ENCODE measurements at regions not wholly inside any gene's neighbourhood (a gene's known extent, or its start where the extent isn't known, plus 50 kb on each side); places are given as distances from the start of the nearest gene placed in this dataset.

DNA sequence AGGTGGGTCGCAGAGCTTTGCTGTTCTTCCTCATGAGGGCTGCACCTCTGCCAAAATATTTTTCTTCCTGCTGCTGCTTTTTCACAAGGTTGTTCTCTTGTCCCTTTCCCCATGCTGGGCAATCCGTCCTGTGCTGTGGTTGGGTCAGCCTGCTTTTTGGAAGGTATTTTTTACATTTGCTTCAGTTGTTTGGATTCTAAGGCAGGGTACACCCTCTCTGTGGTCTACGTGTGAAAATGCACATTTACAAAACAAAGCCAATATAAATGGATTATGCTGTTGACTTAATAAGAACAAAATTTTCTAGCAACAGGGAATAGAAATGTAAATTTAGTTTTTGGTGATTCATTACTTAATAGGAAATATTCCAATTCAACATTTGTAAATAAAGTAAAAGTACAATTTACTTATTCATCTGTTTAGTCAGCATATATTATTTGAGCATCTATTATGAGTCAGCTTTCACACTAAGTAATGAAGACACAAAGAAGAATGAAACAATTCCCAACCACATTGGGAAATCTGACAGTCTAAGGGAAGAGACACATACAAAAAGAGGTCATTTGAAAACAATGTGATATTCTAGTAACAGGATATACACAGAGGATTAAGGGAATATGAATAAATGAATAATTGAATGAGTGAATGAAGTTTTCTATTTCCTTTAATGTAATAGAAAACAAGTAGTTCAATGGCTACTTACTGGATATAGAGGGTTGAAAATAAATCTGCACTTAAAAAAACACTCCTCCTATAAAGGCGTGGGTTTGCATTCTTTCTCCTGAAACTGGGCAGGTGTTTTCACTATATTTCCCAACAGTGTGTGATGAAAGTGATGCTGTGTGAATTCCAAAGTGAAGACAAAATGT, 94.6 kb upstream of the PRICKLE1 start:
- no peak for DNase-seq (ENCODE audit: low read depth, low spot score)

DNA sequence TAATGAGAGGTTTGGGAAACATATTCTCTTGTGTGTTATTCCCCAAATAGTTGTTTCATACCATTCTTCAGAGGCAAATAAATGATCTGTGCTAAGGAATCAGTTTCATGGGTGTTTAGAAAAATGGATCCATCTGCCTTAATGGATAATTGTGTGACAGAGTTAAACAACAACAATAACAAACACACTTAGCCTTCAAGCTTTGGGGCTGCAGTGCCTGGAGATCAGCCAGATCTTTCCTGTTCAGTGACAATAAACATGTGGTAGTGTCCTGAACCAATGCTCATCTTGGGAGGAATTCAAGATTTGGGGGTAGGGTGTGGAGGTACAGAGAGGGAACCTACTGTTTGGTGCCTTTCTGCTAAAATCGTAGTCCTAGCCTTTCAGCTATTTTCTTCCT, 93.7 kb upstream of the PRICKLE1 start:
- no peak for DNase-seq (ENCODE audit: low read depth, low spot score)

DNA sequence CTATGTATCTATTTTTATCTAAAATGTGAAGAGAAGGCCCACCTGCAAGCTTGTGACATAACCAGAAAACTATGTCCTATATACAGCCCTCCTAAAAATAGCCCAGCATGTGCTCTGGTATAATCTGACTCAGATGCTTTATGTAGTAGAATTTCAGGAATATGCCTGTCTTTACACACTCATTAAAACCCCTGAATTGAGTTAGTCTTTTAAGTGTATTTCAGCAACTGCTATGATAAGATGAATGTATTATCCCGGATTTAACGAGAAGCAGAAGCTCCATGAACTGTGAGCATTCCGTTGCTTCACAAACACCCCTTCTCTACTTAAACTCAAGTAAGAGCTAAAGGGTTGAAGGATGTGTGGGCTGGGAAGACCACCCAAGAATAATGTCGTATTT, 89.9 kb upstream of the PRICKLE1 start:
- DNase-seq (ENCODE audit: low read depth, low spot score): no peak

DNA sequence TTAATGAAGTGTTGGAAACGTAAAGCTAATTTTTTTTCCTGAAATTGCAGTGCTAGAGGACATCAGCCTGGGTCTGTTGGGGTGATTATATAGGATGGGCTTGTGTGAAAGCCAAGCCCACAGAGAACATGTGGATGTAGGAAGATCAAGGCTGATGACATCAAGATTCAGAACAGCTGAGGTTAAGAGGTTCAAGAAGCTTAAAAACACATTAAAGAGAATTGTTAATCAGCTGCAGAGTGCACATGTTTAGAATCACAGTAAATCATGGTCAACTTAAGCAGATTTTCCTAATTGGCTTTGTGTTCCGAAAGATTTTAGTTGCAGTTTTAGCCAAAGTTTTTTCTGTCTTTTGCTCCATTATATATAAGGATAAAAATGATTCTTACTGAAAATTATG, 87.9 kb upstream of the PRICKLE1 start:
- DNase-seq (ENCODE audit: low read depth, low spot score): no peak

DNA sequence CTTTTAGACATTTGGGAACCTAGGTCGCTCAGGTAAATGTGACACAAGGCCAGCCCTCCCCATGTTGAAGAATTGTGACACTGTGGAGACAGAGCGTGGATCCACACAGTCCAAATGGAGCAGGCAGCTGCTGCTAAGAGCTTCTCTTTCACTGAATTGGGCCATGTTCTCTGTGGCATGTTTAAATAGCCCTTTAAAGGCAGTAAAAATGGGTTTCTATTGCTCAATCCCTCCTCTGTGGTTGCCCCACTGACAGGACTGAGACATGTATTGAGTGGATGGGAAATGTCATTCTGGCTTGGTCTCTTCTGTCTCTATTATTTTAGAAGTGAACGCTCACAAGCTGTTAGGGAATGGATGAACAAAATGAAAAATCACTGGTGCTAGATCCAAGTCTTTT, 84.0 kb upstream of the PRICKLE1 start:
- DNase-seq (ENCODE audit: low read depth, low spot score): no peak

DNA sequence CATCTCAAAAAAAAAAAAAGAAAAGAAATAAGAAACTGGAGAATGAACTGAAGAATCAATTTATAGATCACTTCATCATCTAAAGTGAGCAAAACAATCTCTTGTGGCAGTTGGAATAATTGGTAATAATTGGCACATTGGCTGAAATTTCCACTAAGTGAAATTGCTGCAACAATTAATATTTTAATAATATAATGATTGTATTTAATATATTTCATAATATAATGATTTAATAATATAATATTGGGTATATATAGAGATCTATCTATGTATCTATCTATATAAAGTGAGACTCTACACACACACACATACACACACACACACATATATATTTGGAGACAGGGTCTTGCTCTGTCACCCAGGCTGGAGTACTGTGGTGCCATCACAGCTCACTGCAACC, 81.2 kb upstream of the PRICKLE1 start:
- no peak for DNase-seq (ENCODE audit: low read depth, low spot score)

DNA sequence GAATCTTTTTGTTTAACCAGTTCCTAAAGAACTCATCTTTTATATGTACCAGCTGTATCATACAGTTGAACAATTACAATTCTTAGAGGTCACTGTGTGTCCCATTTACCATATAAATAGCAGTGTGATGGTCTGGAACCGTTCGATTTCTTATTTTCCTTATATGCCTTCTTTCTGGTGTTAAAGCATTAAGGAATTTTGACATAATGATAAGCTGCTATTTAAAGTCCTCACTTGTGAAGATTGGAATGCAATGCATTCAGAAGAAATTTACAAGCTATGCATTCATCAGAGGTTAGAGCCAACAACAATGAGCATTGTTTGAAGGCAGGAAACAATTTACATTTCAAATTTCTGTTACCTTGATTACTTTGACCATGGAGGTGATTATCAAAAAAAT, 80.0 kb upstream of the PRICKLE1 start:
- no peak for DNase-seq (ENCODE audit: low read depth, low spot score)

DNA sequence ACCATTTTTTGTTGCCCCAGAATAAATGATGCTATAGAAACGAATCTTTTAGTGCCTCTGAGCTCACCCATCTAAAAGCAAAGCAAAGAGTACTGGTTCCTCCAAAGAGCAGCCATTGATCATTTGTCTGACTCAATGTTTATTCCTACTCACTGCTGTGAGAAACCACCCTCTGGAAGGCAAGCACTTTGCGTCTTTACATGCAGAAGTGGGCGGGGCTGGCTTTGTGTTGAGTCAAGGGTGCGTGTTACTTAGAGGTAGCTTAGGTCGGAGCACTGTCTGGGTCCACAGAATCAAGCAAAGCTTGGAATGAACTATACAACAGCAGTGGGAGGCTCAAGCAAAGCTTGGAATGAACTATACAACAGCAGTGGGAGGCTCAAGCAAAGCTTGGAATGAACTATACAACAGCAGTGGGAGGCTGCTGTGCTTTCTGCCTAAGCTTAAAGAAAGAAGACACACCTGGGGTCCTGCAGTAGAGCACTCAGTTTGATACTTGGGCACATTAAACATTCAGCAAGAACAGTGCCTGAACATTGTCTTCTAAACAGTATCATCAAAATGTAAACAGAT, 77.2 kb upstream of the PRICKLE1 start:
- no peak for DNase-seq (ENCODE audit: low read depth, low spot score)

DNA sequence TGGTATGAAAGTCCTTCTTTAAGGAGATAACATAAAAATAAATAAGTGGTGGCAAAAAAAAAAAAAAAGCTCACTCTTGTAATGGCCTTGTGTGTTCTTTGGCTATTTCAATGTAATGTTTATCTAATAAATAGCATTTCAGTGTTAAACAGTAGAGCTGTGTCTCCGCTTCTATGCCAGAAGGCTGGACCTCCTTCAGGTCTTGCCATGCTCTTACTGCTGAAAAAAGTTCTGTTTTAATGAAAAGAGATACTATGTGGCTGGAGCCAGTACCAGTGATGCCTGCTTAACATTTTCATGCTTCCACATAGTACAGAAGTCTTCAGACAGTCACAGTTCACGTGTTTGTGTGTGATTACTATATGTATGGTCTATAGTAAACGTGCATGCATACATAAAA, 74.1 kb upstream of the PRICKLE1 start:
- no peak for DNase-seq (ENCODE audit: low read depth, low spot score)

DNA sequence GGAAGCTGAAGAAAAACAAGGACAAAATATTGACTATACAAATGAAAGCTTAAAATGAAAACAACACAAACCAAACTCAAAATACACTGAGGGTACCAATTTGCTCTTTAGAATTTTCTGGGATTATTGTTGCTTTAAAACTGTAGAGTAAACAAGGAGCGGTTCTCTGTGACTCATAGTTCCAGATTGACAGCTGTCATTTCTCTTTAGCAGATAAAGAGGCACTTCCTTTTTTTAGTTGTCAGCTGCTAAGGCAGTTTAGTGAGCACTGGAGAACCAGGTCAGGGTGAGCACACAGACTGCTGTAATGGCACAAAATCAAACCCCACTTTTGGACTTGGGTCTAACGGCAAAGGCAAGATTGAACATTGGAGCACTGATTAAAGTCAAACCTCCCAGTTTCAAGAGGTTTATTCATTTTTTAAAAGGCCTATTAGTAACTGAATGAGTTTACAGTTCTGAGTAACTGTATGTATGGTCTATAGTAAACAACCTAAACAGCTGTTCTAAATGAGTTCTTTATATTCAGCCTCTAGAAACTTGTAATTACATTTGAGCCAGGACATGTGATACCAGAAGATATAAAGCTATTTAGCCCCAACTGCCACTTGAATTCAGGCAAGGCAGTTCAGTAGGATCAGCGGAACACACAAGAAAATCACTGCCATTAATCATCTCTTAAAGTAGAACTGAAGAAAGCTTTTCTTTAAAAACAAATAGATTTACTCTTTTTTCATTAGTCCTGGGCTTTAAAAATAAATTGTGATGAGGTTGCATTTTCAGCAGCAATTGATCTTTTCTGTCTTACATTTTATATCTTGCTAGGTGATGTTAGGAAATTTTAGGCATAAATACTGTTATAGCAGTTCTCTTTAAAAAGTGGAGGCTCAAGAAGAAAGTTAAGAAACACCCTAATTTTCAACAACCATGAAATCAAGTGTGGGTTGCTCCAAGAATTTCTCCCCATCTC, 71.7 kb upstream of the PRICKLE1 start:
- no peak for DNase-seq (ENCODE audit: low read depth, low spot score)

DNA sequence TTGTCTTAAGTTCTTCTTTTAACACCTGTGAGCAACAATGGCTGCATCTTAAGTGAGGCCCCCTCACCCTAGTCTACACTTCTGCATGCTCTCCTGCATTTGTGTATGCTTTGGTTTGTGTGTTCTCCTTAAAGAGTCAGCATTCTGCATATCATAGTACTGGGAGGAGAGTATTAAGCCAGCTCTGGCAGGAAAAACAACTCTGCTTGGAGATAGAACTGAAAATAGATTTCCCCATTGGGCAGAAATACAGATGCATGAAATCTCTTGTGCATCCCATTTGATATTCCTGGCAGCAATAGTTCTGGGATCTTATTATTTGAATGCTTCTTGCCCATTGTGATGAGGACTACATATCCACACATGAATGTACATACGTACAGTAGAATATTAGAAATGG, 70.6 kb upstream of the PRICKLE1 start:
- DNase-seq (ENCODE audit: low read depth, low spot score): no peak

DNA sequence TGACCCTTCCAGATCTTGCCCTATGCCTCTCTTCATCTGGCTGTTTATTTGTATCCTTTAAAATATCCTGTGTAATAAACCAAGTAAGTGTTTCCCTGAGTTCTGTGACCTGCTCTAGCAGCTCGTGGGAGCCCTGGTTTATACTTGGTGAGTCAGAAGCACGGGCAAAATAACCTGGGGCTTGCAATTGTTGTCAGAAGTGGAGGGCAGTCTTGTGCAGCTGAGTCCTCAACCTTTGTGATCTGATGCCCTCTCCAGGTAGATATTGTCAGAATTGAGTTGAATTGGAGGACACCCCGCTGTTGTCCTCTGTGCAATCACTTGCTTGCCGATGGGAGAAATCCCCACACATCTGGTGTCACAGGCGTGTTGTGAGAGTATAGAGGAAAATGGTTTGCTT, 62.5 kb upstream of the PRICKLE1 start:
- no peak for DNase-seq (ENCODE audit: low read depth, low spot score)

DNA sequence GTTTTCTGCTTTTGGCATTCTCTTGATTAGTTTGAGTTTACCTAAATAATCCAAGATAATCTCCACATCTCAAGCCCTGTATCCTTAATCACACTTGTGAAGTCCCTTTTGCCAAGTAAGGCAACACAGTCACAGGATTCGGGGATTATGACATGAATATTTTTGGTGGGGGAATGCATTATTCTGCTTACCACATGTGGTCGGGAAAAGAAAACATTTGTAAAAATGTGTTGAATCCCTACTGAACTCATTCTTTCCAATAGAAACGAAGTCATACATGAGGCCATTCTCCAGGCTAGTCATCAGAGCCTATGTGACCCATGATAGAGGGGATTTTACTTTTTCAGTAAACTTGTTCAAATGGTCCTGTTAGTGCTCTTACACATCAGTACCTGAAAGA, 58.5 kb upstream of the PRICKLE1 start:
- DNase-seq (ENCODE audit: low read depth, low spot score): no peak

DNA sequence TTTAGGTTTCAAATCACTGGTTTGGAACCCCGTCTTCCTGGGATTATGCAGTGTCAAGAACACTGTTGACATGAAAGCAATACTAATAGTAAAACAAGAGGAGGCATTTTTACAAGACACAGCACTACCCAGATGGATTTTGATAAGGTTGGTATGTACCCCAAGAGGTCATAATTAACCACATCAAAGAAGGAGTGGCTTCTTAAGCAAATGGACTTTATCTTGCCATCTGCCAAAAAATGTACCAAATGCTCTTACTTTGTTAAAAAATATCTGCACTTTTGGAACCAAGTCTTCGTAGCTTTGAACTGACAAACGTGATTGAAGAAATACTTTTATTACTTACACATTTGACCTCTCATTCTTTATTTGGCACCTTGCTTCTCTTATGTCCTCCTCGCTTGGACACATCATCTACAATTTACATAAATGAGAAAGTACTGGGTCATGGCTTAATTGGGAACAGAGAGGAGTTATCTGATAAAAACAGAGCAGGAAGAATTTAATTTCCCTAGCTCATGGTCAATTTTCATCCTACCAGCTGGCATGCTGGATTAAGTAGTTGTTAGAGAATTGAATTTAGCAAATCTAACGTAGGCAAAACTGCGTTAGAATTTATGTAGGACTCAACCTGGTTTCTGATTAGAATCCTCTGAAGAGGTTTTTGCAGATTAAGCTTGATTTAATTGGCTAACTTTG, 54.5 kb upstream of the PRICKLE1 start:
- no peak for DNase-seq (ENCODE audit: low read depth, low spot score)

DNA sequence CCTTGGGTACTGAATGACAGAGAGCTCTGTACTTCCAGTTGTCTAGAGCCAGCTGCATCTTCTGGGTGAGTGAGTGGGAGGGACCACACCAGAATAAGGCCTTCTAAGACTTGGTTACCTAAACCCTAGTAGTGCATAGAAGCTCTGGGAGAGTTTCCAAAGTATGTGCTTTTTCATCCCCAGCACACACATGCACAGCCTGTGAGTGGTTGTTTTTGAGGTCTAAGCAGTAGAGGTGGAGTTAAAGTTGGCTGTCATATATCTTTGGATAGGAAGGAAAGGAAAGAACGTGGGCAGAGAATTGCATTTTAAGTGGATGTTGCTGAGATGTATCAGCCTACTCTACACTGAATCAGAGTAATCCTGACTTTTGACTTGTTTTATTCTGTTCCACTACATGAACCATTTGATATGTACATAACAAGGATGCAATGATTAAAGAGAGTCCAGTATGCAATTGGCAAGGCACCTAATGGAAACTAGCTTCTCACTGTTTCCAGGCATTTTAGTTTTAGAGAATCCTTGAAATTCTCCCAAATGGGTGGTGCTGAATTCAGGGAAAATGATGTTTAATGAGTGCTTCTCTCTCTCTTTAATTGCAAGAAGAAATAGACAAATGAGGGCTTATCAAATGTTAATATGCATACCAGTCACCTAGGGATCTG, 51.8 kb upstream of the PRICKLE1 start:
- DNase-seq (ENCODE audit: low read depth, low spot score): no peak

DNA sequence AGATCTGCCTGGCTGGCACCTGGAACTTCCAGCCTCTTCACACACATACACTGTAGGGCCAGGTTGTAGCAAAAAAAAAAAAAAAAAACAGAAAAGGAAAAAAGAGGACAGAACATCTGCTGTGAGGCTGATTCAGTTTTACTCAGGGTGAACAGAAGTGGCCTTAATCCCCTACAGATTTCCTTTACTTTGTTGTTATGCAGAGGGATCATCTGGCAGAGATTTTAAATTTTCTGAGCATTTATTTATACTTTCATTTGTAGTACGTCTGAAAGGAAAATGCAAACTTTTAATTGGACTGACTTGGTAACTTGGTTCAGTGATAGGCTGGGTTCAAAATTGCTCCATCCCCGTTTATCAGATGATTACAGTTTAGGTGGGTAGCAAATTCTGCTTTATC, 50.8 kb upstream of the PRICKLE1 start:
- DNase-seq (ENCODE audit: low read depth, low spot score): no peak

DNA sequence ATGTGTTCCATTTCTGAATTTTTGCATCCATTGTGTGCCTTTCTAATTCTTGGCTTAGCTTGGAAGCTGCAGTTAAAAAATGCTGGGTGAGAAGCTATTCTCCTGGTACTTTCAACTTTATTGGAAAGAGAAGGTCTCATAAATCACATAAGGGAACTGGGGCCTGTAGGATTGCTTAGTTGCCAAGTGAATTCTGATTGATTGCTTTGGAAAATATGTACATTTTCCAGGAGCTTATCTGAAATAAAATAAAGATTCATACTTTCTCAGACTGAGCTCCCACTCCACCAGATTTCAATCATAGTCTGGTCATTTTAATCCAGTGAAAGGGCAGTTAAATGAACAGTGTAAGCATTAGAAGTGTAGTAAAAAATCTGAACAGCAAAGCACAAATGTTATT, 50.0 kb upstream of the PRICKLE1 start:
- DNase-seq (ENCODE audit: low read depth, low spot score): no peak

Data from brain pericyte (primary cell).